H1 (cell line): ENCODE measurements at regions not wholly inside any gene's neighbourhood (a gene's known extent, or its start where the extent isn't known, plus 50 kb on each side); places are given as distances from the start of the nearest gene placed in this dataset.

Source experiments
- CTCF ChIA-PET: fragments of 300-600 bp; sonication (Branson Sonifier 250); formaldehyde crosslinking; loops from one replicate; lab custom pipeline; 2021; ENCODE audit not compliant: partially characterized antibody; lab: Charles Lee
- POLR2A ChIA-PET: fragments of 300-600 bp; sonication (Branson Sonifier 250); formaldehyde crosslinking; loops from one replicate; lab custom pipeline; 2021; ENCODE audit warnings: inconsistent platforms; ENCODE audit not compliant: partially characterized antibody; lab: Charles Lee
- DNase-seq, 2 experiments: peaks; one replicate each; pipeline versions ENCODE4 v3.0.0 to v3.0.0-alpha.2; 2010 to 2022; ENCODE audit warnings: low spot score in 2 of 2, low read depth in 1 of 2, mixed read lengths in 1 of 2
- FAIRE-seq: peaks from 2 replicates; lab custom pipeline; 2011; peaks lifted over from hg19 to GRCh38; lab: Jason Lieb, UNC
- H2AFZ ChIP-seq: 2 replicates; pipeline ENCODE4 v1.8.1; 2012; ENCODE audit warnings: low read length, inconsistent platforms
- H2AK5ac ChIP-seq: 2 replicates; pipeline ENCODE4 v1.6.1; 2013; ENCODE audit warnings: low read depth, low read length
- H2BK120ac ChIP-seq: replicated peaks from 2 replicates; pipeline ENCODE3; 2013; ENCODE audit warnings: low read depth, low read length, inconsistent platforms
- H2BK12ac ChIP-seq: 2 replicates; pipeline ENCODE4 v1.6.1; 2013; ENCODE audit warnings: low read depth, low read length
- H2BK15ac ChIP-seq: 2 replicates; pipeline ENCODE4 v1.6.1; 2013; ENCODE audit warnings: low read length
- H2BK20ac ChIP-seq: 2 replicates; pipeline ENCODE4 v1.6.1; 2013; ENCODE audit warnings: low read length
- H2BK5ac ChIP-seq: 2 replicates; pipeline ENCODE4 v1.6.1; 2013; ENCODE audit warnings: low read depth, low read length
- H3K14ac ChIP-seq: 2 replicates; pipeline ENCODE4 v1.6.1; 2013; ENCODE audit warnings: inconsistent platforms; ENCODE audit not compliant: insufficient read length
- H3K18ac ChIP-seq: 2 replicates; pipeline ENCODE4 v1.6.1; 2013; ENCODE audit warnings: low read length; ENCODE audit errors: extremely low read depth
- H3K23ac ChIP-seq: 2 replicates; pipeline ENCODE4 v1.6.1; 2013; ENCODE audit warnings: inconsistent platforms; ENCODE audit not compliant: insufficient read length
- H3K23me2 ChIP-seq: 2 replicates; pipeline ENCODE4 v1.6.1; 2013; ENCODE audit warnings: low read depth, low read length
- H3K27ac ChIP-seq: 2 replicates; pipeline ENCODE4 v1.6.1; 2011; ENCODE audit warnings: low read depth, low read length, inconsistent platforms
- H3K27me3 ChIP-seq, 4 experiments: replicated peaks in 1 of 4; 1 replicate in 1 of 4; 2 replicates in 3 of 4; pipeline versions ENCODE4 v1.6.1 to v1.8.1; 2011 to 2013; ENCODE audit warnings: low read length in 3 of 4, mild to moderate bottlenecking in 3 of 4, inconsistent platforms in 2 of 4, mixed read lengths in 2 of 4, moderate library complexity in 1 of 4; ENCODE audit not compliant: control insufficient read depth in 3 of 4, insufficient read depth in 3 of 4; ENCODE audit errors: extremely low read depth in 1 of 4
- H3K36me3 ChIP-seq, 4 experiments: 2 replicates each; pipeline versions ENCODE4 v1.6.1 to v1.8.1; 2011 to 2013; ENCODE audit warnings: mild to moderate bottlenecking in 4 of 4, low read length in 3 of 4, moderate library complexity in 2 of 4, control low read depth in 1 of 4, inconsistent platforms in 1 of 4; ENCODE audit not compliant: insufficient read depth in 4 of 4, control insufficient read depth in 2 of 4
- H3K4ac ChIP-seq: replicated peaks from 2 replicates; pipeline ENCODE3; 2013; ENCODE audit warnings: low read length, low read depth, mixed read lengths, inconsistent platforms; ENCODE audit not compliant: insufficient read length
- H3K4me1 ChIP-seq, 4 experiments: replicated peaks in 1 of 4; 1 replicate in 1 of 4; 2 replicates in 3 of 4; pipeline versions ENCODE4 v1.6.1 to v1.8.1; 2011 to 2013; ENCODE audit warnings: low read length in 3 of 4, inconsistent platforms in 2 of 4, mixed read lengths in 1 of 4; ENCODE audit not compliant: insufficient read depth in 4 of 4, control insufficient read depth in 3 of 4
- H3K4me2 ChIP-seq, 2 experiments: 2 replicates each; pipeline versions ENCODE4 v1.6.1 to v1.8.1; 2011 to 2013; ENCODE audit warnings: low read depth in 2 of 2, low read length in 2 of 2, control low read depth in 1 of 2, inconsistent platforms in 1 of 2, mild to moderate bottlenecking in 1 of 2; ENCODE audit not compliant: insufficient read depth in 1 of 2
- H3K4me3 ChIP-seq, 4 experiments: fragments of 200-600, 300-600 bp in 1 of 4; sonication (generic), shearing (Covaris generic), sonication (Bioruptor Twin) in 1 of 4; 2 replicates each; pipeline versions ENCODE4 v1.5.1 to v1.8.1; 2011 to 2016; ENCODE audit warnings: low read length in 4 of 4, low read depth in 3 of 4, control low read depth in 2 of 4, inconsistent platforms in 2 of 4, mild to moderate bottlenecking in 2 of 4, mixed read lengths in 1 of 4, moderate library complexity in 1 of 4; ENCODE audit not compliant: insufficient read depth in 2 of 4; ENCODE audit errors: extremely low read depth in 1 of 4
- H3K56ac ChIP-seq: replicated peaks from 2 replicates; pipeline ENCODE3; 2013; ENCODE audit warnings: low read depth, mild to moderate bottlenecking, mixed read lengths, low read length, inconsistent platforms; ENCODE audit not compliant: insufficient read length
- H3K79me1 ChIP-seq: 2 replicates; pipeline ENCODE4 v1.6.1; 2013; ENCODE audit warnings: low read depth, low read length, control low read depth
- H3K79me2 ChIP-seq, 2 experiments: 2 replicates each; pipeline versions ENCODE4 v1.6.1 to v1.8.1; 2012 to 2013; ENCODE audit warnings: low read length in 2 of 2, mild to moderate bottlenecking in 2 of 2, inconsistent platforms in 1 of 2; ENCODE audit not compliant: insufficient read depth in 2 of 2, control insufficient read depth in 1 of 2
- H3K9ac ChIP-seq, 4 experiments: replicated peaks in 1 of 4; 1 replicate in 1 of 4; 2 replicates in 3 of 4; pipeline versions ENCODE4 v1.6.1 to v1.8.1; 2011 to 2013; ENCODE audit warnings: low read depth in 3 of 4, low read length in 3 of 4, control low read depth in 2 of 4, mild to moderate bottlenecking in 2 of 4, moderate library complexity in 2 of 4, inconsistent platforms in 1 of 4; ENCODE audit errors: extremely low read depth in 1 of 4
- H3K9me3 ChIP-seq, 2 experiments: 2 replicates each; pipeline versions ENCODE4 v1.6.1 to v1.8.1; 2012 to 2013; ENCODE audit warnings: mild to moderate bottlenecking in 2 of 2, moderate library complexity in 2 of 2, control low read depth in 1 of 2, inconsistent platforms in 1 of 2, low read depth in 1 of 2, low read length in 1 of 2, mixed read lengths in 1 of 2; ENCODE audit not compliant: insufficient read depth in 2 of 2
- H4K20me1 ChIP-seq, 2 experiments: replicated peaks in 1 of 2; 2 replicates each; pipeline versions ENCODE3 to v1.8.1; 2011 to 2013; ENCODE audit warnings: inconsistent platforms in 2 of 2, low read length in 2 of 2, mild to moderate bottlenecking in 1 of 2; ENCODE audit not compliant: insufficient read depth in 2 of 2, control insufficient read depth in 1 of 2
- H4K5ac ChIP-seq: 2 replicates; pipeline ENCODE4 v1.6.1; 2013; ENCODE audit warnings: low read length, low read depth, mixed read lengths, inconsistent platforms; ENCODE audit not compliant: insufficient read length
- H4K8ac ChIP-seq: 2 replicates; pipeline ENCODE4 v1.8.0; 2013; ENCODE audit warnings: mild to moderate bottlenecking, moderate library complexity, low read length, inconsistent platforms; ENCODE audit not compliant: insufficient read depth; ENCODE audit errors: extremely low read depth
- H4K91ac ChIP-seq: replicated peaks from 2 replicates; pipeline ENCODE3; 2013; ENCODE audit warnings: low read length, mixed read lengths, inconsistent platforms; ENCODE audit not compliant: insufficient read length
- BACH1 ChIP-seq: IDR thresholded peaks from 2 replicates; pipeline ENCODE4 v1.6.1; 2012; ENCODE audit warnings: low read length, improper control_type of control experiment
- CBX5 ChIP-seq: fragments of 300-800, 300-1000 bp; sonication (generic); IDR thresholded peaks from 2 replicates; pipeline ENCODE4 v1.7.1; 2016; ENCODE audit warnings: antibody characterized with exemption, low read length, low read depth
- POLR2A ChIP-seq, 2 experiments: IDR thresholded peaks; 1 replicate in 1 of 2; 2 replicates in 1 of 2; pipeline ENCODE4 v1.6.1; 2011; ENCODE audit warnings: low read depth in 2 of 2, low read length in 2 of 2, mild to moderate bottlenecking in 2 of 2; ENCODE audit errors: control extremely low read depth in 1 of 2
- RBBP5 ChIP-seq: IDR thresholded peaks from 2 replicates; pipeline ENCODE4 v1.7.1; 2012; ENCODE audit warnings: low read depth, mild to moderate bottlenecking, inconsistent platforms, low read length, moderate library complexity, borderline replicate concordance
- RNF2 ChIP-seq: fragments of 200-900, 300-1000 bp; sonication (generic); IDR thresholded peaks from 2 replicates; pipeline ENCODE4 v1.7.1; 2016; ENCODE audit warnings: borderline replicate concordance, low read depth, mild to moderate bottlenecking, antibody characterized with exemption, low read length; ENCODE audit not compliant: poor library complexity, severe bottlenecking; ENCODE audit errors: missing control alignments
- YY1 ChIP-seq: IDR thresholded peaks from 2 replicates; pipeline ENCODE4 v1.6.1; 2011; ENCODE audit warnings: low read depth, mild to moderate bottlenecking, low read length
- WGBS, 2 experiments: shearing (Covaris generic) in 1 of 2; methylation state at CpG; one replicate each; pipeline versions ENCODE4 v1.1.6 to v1.1.7; 2013 to 2015; ENCODE audit warnings: low lambda C conversion rate in 2 of 2, mixed read lengths in 2 of 2, inconsistent platforms in 1 of 2, low coverage in 1 of 2, missing lambda C conversion rate in 1 of 2; ENCODE audit not compliant: insufficient replicate concordance in 2 of 2, insufficient coverage in 1 of 2, insufficient read length in 1 of 2; ENCODE audit errors: extremely low coverage in 1 of 2, missing lambda C conversion rate in 1 of 2; 5-methylcytosine and 5-hydroxymethylcytosine counted together

DNA sequence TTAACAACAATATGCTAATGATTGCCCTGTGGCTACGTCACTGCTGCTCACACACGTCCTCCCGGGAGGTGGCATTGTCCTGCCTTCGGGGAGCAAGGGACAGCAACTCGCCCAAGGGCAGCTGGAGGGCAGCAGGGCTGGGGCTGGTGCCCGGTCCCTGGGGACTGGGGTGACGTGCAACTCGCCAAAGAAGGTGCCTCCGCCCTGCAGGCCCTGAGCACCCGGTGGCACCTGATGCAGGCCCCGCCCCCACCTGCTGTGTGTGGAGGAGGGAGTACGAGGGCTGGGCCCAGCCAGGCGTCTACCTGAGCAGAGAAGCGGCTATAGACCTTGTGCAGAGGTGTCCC lies 64.8 kb upstream of the SLCO4A1 start:
- Histone ChIP-seq H3K27ac (no peak overlapping the region), H3K27me3 (no peaks in the 10 kb centered on the region), H2AFZ (no peak overlapping the region), H4K20me1 (peaks cover 1 to 2% of the 10 kb centered on the region in 2 experiments), H3K79me2 (no peaks in the 10 kb centered on the region), H3K9ac (no peak overlapping the region), H4K8ac (no peak overlapping the region), H4K5ac (no peak overlapping the region), H3K4me1 (peaks cover 0 to 15% (median 4%) of the 10 kb centered on the region in 4 experiments; a peak in 5 of 7 replicates), H2AK5ac (no peak overlapping the region), H3K56ac (no peak overlapping the region), H3K4me3 (no peak overlapping the region), H3K23ac (no peak overlapping the region), H2BK12ac (no peak overlapping the region), H3K14ac (no peak overlapping the region), H3K36me3 (no peaks in the 10 kb centered on the region), H3K4me2 (no peak overlapping the region), H2BK15ac (no peak overlapping the region), H2BK5ac (no peak overlapping the region), H2BK20ac (no peak overlapping the region), H3K79me1 (no peaks in the 10 kb centered on the region), H4K91ac (no peak overlapping the region), H3K4ac (no peak overlapping the region), H2BK120ac (no peak overlapping the region), H3K9me3 (no peaks in the 10 kb centered on the region)
- WGBS, 2 experiments = 68% methylated on average over 12 of the region's 14 CpGs; no CpG with 5 or more reads in 1 of the 2 experiments
- POLR2A ChIA-PET = interaction anchor here (0.8 to 1.5 kb wide), 3 partner anchors 11 to 27 kb away, joined by 3 to 4 read pairs (median 3); no protein-coding TSS in a partner anchor
- DNase-seq = no peak
- no peak for FAIRE-seq
- TF ChIP-seq YY1 (no peak), RBBP5 (no peak), RNF2 (no peak), BACH1 (no peak), CBX5 (no peak), POLR2A (IDR thresholded peaks at IDR 0.05; ENCODE audit: control extremely low read depth in 1 of 2, low read depth in 2 of 2, low read length in 2 of 2) (no peak)
- TF ChIP-seq, all 59 proteins: peak for 0
- no peaks in the 10 kb centered on the region for H3K23me2 ChIP-seq
- H3K18ac ChIP-seq = no peak overlapping the region
- CTCF ChIA-PET = interaction anchor here (0.8 to 5.3 kb wide), 20 partner anchors 10 to 732 kb away, joined by 3 to 45 read pairs (median 4); no protein-coding TSS in a partner anchor
